HEK293 (cell line): ENCODE measurements at regions not wholly inside any gene's neighbourhood (a gene's known extent, or its start where the extent isn't known, plus 50 kb on each side); places are given as distances from the start of the nearest gene placed in this dataset.

Source experiments
- CTCF ChIA-PET: fragments of 350-600 bp; formaldehyde crosslinking; extraction: SDS; loops from one replicate; lab custom pipeline; 2021; ENCODE audit warnings: antibody characterized with exemption; lab: Yijun Ruan, JAX
- POLR2A ChIA-PET: fragments of 300-600 bp; formaldehyde crosslinking; extraction: SDS; loops from one replicate; lab custom pipeline; 2020; ENCODE audit warnings: antibody characterized with exemption, inconsistent platforms; lab: Yijun Ruan, JAX
- H3K27ac ChIP-seq: fragments of 200-500 bp; sonication (Bioruptor generic); 2 replicates; pipeline ENCODE4 v1.5.1; 2014; ENCODE audit warnings: low read depth, low read length, control low read depth, inconsistent platforms; ENCODE audit errors: extremely low read depth
- H3K36me3 ChIP-seq, 2 experiments: fragments of 200-500 bp in 1 of 2; sonication (Bioruptor generic) in 1 of 2; 1 replicate in 1 of 2; 2 replicates in 1 of 2; pipeline ENCODE4 v1.5.1; 2014 to 2017; ENCODE audit warnings: inconsistent platforms in 2 of 2, low read length in 2 of 2; ENCODE audit not compliant: control insufficient read depth in 2 of 2, insufficient read depth in 1 of 2
- H3K4me1 ChIP-seq: fragments of 200-500 bp; sonication (Bioruptor generic); 2 replicates; pipeline ENCODE4 v1.5.1; 2014; ENCODE audit warnings: mild to moderate bottlenecking, low read length, inconsistent platforms; ENCODE audit not compliant: control insufficient read depth, insufficient read depth
- H3K4me3 ChIP-seq: 2 replicates; pipeline ENCODE4 v1.5.1; 2011; ENCODE audit warnings: low read depth, mild to moderate bottlenecking, control low read depth, low read length, moderate library complexity
- H3K9me3 ChIP-seq: fragments of 200-500 bp; sonication (Bioruptor generic); 2 replicates; pipeline ENCODE4 v1.5.1; 2014; ENCODE audit warnings: low read depth, low read length, inconsistent platforms; ENCODE audit not compliant: control insufficient read depth, insufficient read depth
- INSM2 ChIP-seq: fragments of 450-650 bp; formaldehyde crosslinking; IDR thresholded peaks from 2 replicates; pipeline ENCODE4 v1.5.1; 2016; ENCODE audit warnings: missing biosample characterization, missing genetic modification characterization
- PRDM6 ChIP-seq: fragments of 450-650 bp; formaldehyde crosslinking; IDR thresholded peaks from 2 replicates; pipeline ENCODE4 v1.5.1; 2017; ENCODE audit warnings: missing biosample characterization, missing genetic modification characterization
- ZFHX2 ChIP-seq: fragments of 450-650 bp; formaldehyde crosslinking; conservative IDR thresholded peaks from 2 replicates; pipeline ENCODE4 v1.5.1; 2016; ENCODE audit warnings: missing biosample characterization, missing genetic modification characterization
- ZNF112 ChIP-seq: fragments of 450-650 bp; formaldehyde crosslinking; IDR thresholded peaks from 2 replicates; pipeline ENCODE4 v1.5.0; 2017; ENCODE audit warnings: missing biosample characterization, missing genetic modification characterization
- ZNF148 ChIP-seq: fragments of 450-650 bp; formaldehyde crosslinking; IDR thresholded peaks from 2 replicates; pipeline ENCODE4 v1.5.0; 2017; ENCODE audit warnings: missing biosample characterization, missing genetic modification characterization, borderline replicate concordance
- ZNF214 ChIP-seq: fragments of 450-650 bp; formaldehyde crosslinking; IDR thresholded peaks from 2 replicates; pipeline ENCODE4 v1.5.1; 2017; ENCODE audit warnings: missing biosample characterization, mild to moderate bottlenecking, missing genetic modification characterization, borderline replicate concordance
- ZNF221 ChIP-seq: fragments of 450-650 bp; formaldehyde crosslinking; IDR thresholded peaks from 2 replicates; pipeline ENCODE4 v1.5.1; 2017; ENCODE audit warnings: missing biosample characterization, missing genetic modification characterization, borderline replicate concordance
- ZNF513 ChIP-seq: fragments of 450-650 bp; IDR thresholded peaks from 2 replicates; pipeline ENCODE4 v1.5.1; 2018; ENCODE audit warnings: missing biosample characterization, missing genetic modification characterization
- ZNF544 ChIP-seq: fragments of 450-650 bp; formaldehyde crosslinking; IDR thresholded peaks from 2 replicates; pipeline ENCODE4 v1.5.0; 2017; ENCODE audit warnings: missing biosample characterization, missing genetic modification characterization
- ZNF555 ChIP-seq: fragments of 450-650 bp; formaldehyde crosslinking; conservative IDR thresholded peaks from 2 replicates; pipeline ENCODE4 v1.5.1; 2017; ENCODE audit warnings: missing biosample characterization, mild to moderate bottlenecking, missing genetic modification characterization, inconsistent platforms
- ZNF692 ChIP-seq: fragments of 450-650 bp; formaldehyde crosslinking; IDR thresholded peaks from 2 replicates; pipeline ENCODE4 v1.5.1; 2016; ENCODE audit warnings: missing biosample characterization, missing genetic modification characterization
- TF ChIP-seq, protein P1 (sequence below): fragments of 450-650 bp; IDR thresholded peaks from 2 replicates; pipeline ENCODE4 v1.5.1; 2018; ENCODE audit warnings: missing biosample characterization, mild to moderate bottlenecking, missing genetic modification characterization
- TF ChIP-seq, protein P2 (sequence below): fragments of 450-650 bp; formaldehyde crosslinking; IDR thresholded peaks from 2 replicates; pipeline ENCODE4 v1.5.1; 2016; ENCODE audit warnings: missing biosample characterization, missing genetic modification characterization
- TF ChIP-seq, protein P3 (sequence below): fragments of 450-650 bp; formaldehyde crosslinking; IDR thresholded peaks from 2 replicates; pipeline ENCODE4 v1.5.1; 2016; ENCODE audit warnings: missing biosample characterization, missing genetic modification characterization

DNA sequence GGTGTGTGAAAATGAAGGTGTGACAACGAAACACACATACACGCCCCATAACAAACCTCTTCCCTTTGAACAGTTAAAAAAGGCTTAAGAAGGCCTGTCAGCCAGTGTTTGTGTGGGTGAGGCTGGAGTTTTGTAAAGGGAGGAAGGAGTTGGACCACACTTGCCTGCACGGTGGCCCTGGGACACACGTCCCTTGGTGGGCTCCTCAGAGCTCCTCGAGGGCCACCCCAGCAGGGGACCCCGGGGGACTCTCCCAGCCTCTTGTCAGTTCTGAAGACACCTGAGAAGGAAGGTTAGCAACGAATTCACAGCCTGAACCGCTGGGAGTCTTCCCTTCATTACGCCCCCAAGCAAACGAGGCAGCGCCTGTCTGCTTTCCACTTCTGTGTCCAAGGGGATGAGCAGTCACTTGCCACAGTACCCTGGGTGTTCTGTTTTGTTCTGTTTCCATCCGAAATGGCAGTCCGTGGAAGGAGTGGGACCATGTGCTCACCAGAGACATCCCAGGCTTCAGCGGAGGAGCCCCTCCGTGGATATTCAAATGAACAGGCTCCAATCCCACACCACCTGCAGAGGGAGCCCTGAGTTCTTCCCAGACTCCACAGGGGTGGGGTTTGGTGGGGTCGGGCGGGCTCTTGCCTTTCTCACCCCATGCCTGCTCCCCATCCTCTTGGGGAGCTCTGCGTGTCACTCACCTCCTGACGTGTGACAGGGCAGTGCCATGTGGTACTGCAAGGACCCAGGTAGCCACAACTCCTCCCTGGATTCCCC lies 68.6 kb downstream of the NRN1 start:
- Histone ChIP-seq H3K36me3 (no peaks in the 10 kb centered on the region), H3K4me3 (no peak overlapping the region), H3K27ac (no peak overlapping the region), H3K4me1 (no peaks in the 10 kb centered on the region), H3K9me3 (no peaks in the 10 kb centered on the region)
- POLR2A ChIA-PET, result no interaction called here
- CTCF ChIA-PET, result interaction anchor here (0.6 to 1.5 kb wide), 2 partner anchors 11 to 12 kb away, joined by 4 to 6 read pairs; no protein-coding TSS in a partner anchor
- no peak for TF ChIP-seq ZNF692 (tag by site-specific recombination)
- no peak for TF ChIP-seq ZNF214 (tag by site-specific recombination)
- TF ChIP-seq ZNF148 (tag by site-specific recombination), result no peak
- TF ChIP-seq, protein P1, sequence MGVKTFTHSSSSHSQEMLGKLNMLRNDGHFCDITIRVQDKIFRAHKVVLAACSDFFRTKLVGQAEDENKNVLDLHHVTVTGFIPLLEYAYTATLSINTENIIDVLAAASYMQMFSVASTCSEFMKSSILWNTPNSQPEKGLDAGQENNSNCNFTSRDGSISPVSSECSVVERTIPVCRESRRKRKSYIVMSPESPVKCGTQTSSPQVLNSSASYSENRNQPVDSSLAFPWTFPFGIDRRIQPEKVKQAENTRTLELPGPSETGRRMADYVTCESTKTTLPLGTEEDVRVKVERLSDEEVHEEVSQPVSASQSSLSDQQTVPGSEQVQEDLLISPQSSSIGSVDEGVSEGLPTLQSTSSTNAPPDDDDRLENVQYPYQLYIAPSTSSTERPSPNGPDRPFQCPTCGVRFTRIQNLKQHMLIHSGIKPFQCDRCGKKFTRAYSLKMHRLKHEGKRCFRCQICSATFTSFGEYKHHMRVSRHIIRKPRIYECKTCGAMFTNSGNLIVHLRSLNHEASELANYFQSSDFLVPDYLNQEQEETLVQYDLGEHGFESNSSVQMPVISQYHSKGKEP (tag by site-specific recombination), result no peak
- TF ChIP-seq, all 188 proteins: peak for 0

- H3K9me3 ChIP-seq, result no peaks in the 10 kb centered on the region
- no peaks in the 10 kb centered on the region for H3K4me1 ChIP-seq
- no peak overlapping the region for H3K4me3 ChIP-seq
- ChIA-PET CTCF (interaction anchor here (0.6 kb wide), 1 partner anchor 880 kb away, joined by 3 read pairs; no protein-coding TSS in a partner anchor), POLR2A (no interaction called here)
- no peaks in the 10 kb centered on the region for H3K36me3 ChIP-seq
- H3K27ac ChIP-seq, result no peak overlapping the region
- TF ChIP-seq ZFHX2 (tag by site-specific recombination), result no peak
- no peak for TF ChIP-seq ZNF555 (tag by site-specific recombination)
- TF ChIP-seq INSM2, result no peak
- TF ChIP-seq, protein P2, sequence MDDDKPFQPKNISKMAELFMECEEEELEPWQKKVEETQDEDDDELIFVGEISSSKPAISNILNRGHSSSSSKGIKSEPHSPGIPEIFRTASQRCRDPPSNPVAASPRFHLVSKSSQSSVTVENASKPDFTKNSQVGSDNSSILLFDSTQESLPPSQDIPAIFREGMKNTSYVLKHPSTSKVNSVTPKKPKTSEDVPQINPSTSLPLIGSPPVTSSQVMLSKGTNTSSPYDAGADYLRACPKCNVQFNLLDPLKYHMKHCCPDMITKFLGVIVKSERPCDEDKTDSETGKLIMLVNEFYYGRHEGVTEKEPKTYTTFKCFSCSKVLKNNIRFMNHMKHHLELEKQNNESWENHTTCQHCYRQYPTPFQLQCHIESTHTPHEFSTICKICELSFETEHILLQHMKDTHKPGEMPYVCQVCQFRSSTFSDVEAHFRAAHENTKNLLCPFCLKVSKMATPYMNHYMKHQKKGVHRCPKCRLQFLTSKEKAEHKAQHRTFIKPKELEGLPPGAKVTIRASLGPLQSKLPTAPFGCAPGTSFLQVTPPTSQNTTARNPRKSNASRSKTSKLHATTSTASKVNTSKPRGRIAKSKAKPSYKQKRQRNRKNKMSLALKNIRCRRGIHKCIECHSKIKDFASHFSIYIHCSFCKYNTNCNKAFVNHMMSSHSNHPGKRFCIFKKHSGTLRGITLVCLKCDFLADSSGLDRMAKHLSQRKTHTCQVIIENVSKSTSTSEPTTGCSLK, result no peak
- TF ChIP-seq ZNF544 (tag by site-specific recombination), result no peak
- TF ChIP-seq ZNF221 (tag by site-specific recombination), result no peak
- TF ChIP-seq ZNF513 (tag by site-specific recombination), result no peak
- no peak for TF ChIP-seq ZNF112 (tag by site-specific recombination)
- no peak for TF ChIP-seq PRDM6 (tag by site-specific recombination)
- TF ChIP-seq, protein P3, sequence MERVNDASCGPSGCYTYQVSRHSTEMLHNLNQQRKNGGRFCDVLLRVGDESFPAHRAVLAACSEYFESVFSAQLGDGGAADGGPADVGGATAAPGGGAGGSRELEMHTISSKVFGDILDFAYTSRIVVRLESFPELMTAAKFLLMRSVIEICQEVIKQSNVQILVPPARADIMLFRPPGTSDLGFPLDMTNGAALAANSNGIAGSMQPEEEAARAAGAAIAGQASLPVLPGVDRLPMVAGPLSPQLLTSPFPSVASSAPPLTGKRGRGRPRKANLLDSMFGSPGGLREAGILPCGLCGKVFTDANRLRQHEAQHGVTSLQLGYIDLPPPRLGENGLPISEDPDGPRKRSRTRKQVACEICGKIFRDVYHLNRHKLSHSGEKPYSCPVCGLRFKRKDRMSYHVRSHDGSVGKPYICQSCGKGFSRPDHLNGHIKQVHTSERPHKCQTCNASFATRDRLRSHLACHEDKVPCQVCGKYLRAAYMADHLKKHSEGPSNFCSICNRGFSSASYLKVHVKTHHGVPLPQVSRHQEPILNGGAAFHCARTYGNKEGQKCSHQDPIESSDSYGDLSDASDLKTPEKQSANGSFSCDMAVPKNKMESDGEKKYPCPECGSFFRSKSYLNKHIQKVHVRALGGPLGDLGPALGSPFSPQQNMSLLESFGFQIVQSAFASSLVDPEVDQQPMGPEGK (tag by site-specific recombination), result no peak
Observed at GRCh38 chr6:5937169-5937909, 69.4 kb downstream of the NRN1 start.
